CD4-positive, alpha-beta memory T cell (primary cell): ENCODE measurements at regions not wholly inside any gene's neighbourhood (a gene's known extent, or its start where the extent isn't known, plus 50 kb on each side); places are given as distances from the start of the nearest gene placed in this dataset.

Source experiments
- CTCF ChIA-PET: fragments of 350-600 bp; sonication (Branson Sonifier 250); formaldehyde crosslinking; loops from one replicate; lab custom pipeline; 2021; ENCODE audit warnings: inconsistent platforms; ENCODE audit not compliant: partially characterized antibody; lab: Charles Lee
- POLR2A ChIA-PET: fragments of 350-600 bp; sonication (Branson Sonifier 250); formaldehyde crosslinking; loops from one replicate; lab custom pipeline; 2021; ENCODE audit not compliant: partially characterized antibody; lab: Charles Lee
- DNase-seq, 5 donors: peaks; one replicate each; pipeline versions ENCODE4 v3.0.0 to v3.0.0-alpha.2; 2020 to 2022; ENCODE audit warnings: mixed read lengths in 1 of 5
- H3K27ac ChIP-seq: one replicate; pipeline ENCODE4 v1.7.0; 2013; ENCODE audit warnings: low read depth, low read length
- H3K27me3 ChIP-seq: 2 replicates; pipeline ENCODE4 v1.7.0; 2013; ENCODE audit warnings: mild to moderate bottlenecking, low read length, moderate library complexity; ENCODE audit not compliant: insufficient read depth
- H3K36me3 ChIP-seq: 2 replicates; pipeline ENCODE4 v1.7.0; 2013; ENCODE audit warnings: mild to moderate bottlenecking, low read length, moderate library complexity; ENCODE audit not compliant: insufficient read depth
- H3K4me1 ChIP-seq: 2 replicates; pipeline ENCODE4 v1.7.0; 2013; ENCODE audit warnings: mild to moderate bottlenecking, low read length, moderate library complexity; ENCODE audit not compliant: insufficient read depth
- H3K4me3 ChIP-seq, 2 donors: one replicate each; pipeline ENCODE4 v1.7.0; 2013; ENCODE audit warnings: low read length in 2 of 2, mild to moderate bottlenecking in 1 of 2
- H3K9me3 ChIP-seq, 2 donors: one replicate each; pipeline ENCODE4 v1.7.0; 2013; ENCODE audit warnings: low read length in 2 of 2, control low read depth in 1 of 2; ENCODE audit not compliant: control insufficient read depth in 1 of 2
- H3K27ac Mint-ChIP-seq, 7 donors: one replicate each; pipeline ENCODE4 v1.8.0; 2020 to 2021; ENCODE audit warnings: mixed read lengths in 7 of 7, mild to moderate bottlenecking in 6 of 7, inconsistent platforms in 3 of 7, moderate library complexity in 3 of 7
- H3K27me3 Mint-ChIP-seq, 2 donors: one replicate each; pipeline ENCODE4 v1.8.0; 2020 to 2021; ENCODE audit warnings: mixed read lengths in 2 of 2
- H3K36me3 Mint-ChIP-seq, 2 donors: one replicate each; pipeline ENCODE4 v1.8.0; 2020 to 2021; ENCODE audit warnings: mixed read lengths in 2 of 2, inconsistent platforms in 1 of 2, mild to moderate bottlenecking in 1 of 2
- H3K4me1 Mint-ChIP-seq, 4 donors: one replicate each; pipeline ENCODE4 v1.8.0; 2020 to 2021; ENCODE audit warnings: mixed read lengths in 4 of 4, mild to moderate bottlenecking in 1 of 4
- H3K4me3 Mint-ChIP-seq, 8 donors: one replicate each; pipeline ENCODE4 v1.8.0; 2020 to 2021; ENCODE audit warnings: mixed read lengths in 8 of 8, mild to moderate bottlenecking in 7 of 8, moderate library complexity in 6 of 8, inconsistent platforms in 3 of 8
- H3K9me3 Mint-ChIP-seq, 8 donors: one replicate each; pipeline ENCODE4 v1.8.0; 2020 to 2021; ENCODE audit warnings: mixed read lengths in 8 of 8, mild to moderate bottlenecking in 5 of 8, inconsistent platforms in 3 of 8, moderate library complexity in 1 of 8
- intact Hi-C: fragments of 100-400 bp; cut with micrococcal nuclease; formaldehyde crosslinking; loops from one replicate; pipeline ENCODE4 v1.15.1; 2023

- ChIA-PET POLR2A (no interaction called here), CTCF (no interaction called here)
- Mint-ChIP-seq H3K36me3 (no peaks in the 10 kb centered on the region), H3K4me3 (no peak overlapping the region), H3K27ac (no peak overlapping the region), H3K9me3 (peaks cover 0 to 32% (median 27%) of the 10 kb centered on the region in 8 donors), H3K27me3 (no peaks in the 10 kb centered on the region), H3K4me1 (no peaks in the 10 kb centered on the region)
- Histone ChIP-seq H3K4me3 (no peak overlapping the region), H3K4me1 (no peaks in the 10 kb centered on the region), H3K27ac (no peak overlapping the region), H3K9me3 (no peaks in the 10 kb centered on the region), H3K36me3 (no peaks in the 10 kb centered on the region), H3K27me3 (no peaks in the 10 kb centered on the region)
- intact Hi-C loops, result no loop called here
- no peak for DNase-seq
These were observed 93.6 kb upstream of the RORB start for GRCh38 chr9:74403581-74403980.

GRCh38 chr9:74404620-74405019, 92.5 kb upstream of the RORB start:
- no peaks in the 10 kb centered on the region for H3K9me3 ChIP-seq
- POLR2A ChIA-PET, result no interaction called here
- H3K27me3 Mint-ChIP-seq, result no peaks in the 10 kb centered on the region
- H3K4me1 Mint-ChIP-seq, result no peaks in the 10 kb centered on the region
- H3K36me3 Mint-ChIP-seq, result no peaks in the 10 kb centered on the region
- H3K27ac Mint-ChIP-seq, result no peak overlapping the region
- intact Hi-C loops, result no loop called here
- no peak overlapping the region for H3K27ac ChIP-seq
- H3K4me3 ChIP-seq, result no peak overlapping the region
- no peak for DNase-seq
- H3K36me3 ChIP-seq, result no peaks in the 10 kb centered on the region
- no peak overlapping the region for H3K4me3 Mint-ChIP-seq
- peaks cover 0 to 29% (median 27%) of the 10 kb centered on the region in 8 donors for H3K9me3 Mint-ChIP-seq
- CTCF ChIA-PET, result no interaction called here
- H3K27me3 ChIP-seq, result no peaks in the 10 kb centered on the region
- no peaks in the 10 kb centered on the region for H3K4me1 ChIP-seq

GRCh38 chr9:74407166-74407565, 90.0 kb upstream of the RORB start:
- H3K27me3 ChIP-seq, result no peaks in the 10 kb centered on the region
- H3K27ac Mint-ChIP-seq, result no peak overlapping the region
- H3K36me3 ChIP-seq, result no peaks in the 10 kb centered on the region
- H3K36me3 Mint-ChIP-seq, result no peaks in the 10 kb centered on the region
- intact Hi-C loops, result no loop called here
- no peak overlapping the region for H3K27ac ChIP-seq
- H3K9me3 Mint-ChIP-seq, result peaks cover 3 to 29% (median 26%) of the 10 kb centered on the region in 8 donors
- H3K4me1 Mint-ChIP-seq, result no peaks in the 10 kb centered on the region
- H3K4me3 ChIP-seq, result no peak overlapping the region
- H3K27me3 Mint-ChIP-seq, result no peaks in the 10 kb centered on the region
- H3K9me3 ChIP-seq, result no peaks in the 10 kb centered on the region
- H3K4me1 ChIP-seq, result no peaks in the 10 kb centered on the region
- ChIA-PET CTCF (no interaction called here), POLR2A (no interaction called here)
- H3K4me3 Mint-ChIP-seq, result no peak overlapping the region
- no peak for DNase-seq

- no peaks in the 10 kb centered on the region for H3K4me1 ChIP-seq
- Mint-ChIP-seq H3K27ac (no peak overlapping the region), H3K9me3 (peaks cover 0 to 9% (median 1%) of the 10 kb centered on the region in 8 donors), H3K27me3 (no peaks in the 10 kb centered on the region), H3K4me1 (no peaks in the 10 kb centered on the region), H3K36me3 (no peaks in the 10 kb centered on the region), H3K4me3 (no peak overlapping the region)
- no peaks in the 10 kb centered on the region for H3K36me3 ChIP-seq
- no peak overlapping the region for H3K27ac ChIP-seq
- intact Hi-C loops, result no loop called here
- H3K4me3 ChIP-seq, result no peak overlapping the region
- H3K9me3 ChIP-seq, result no peaks in the 10 kb centered on the region
- POLR2A ChIA-PET, result no interaction called here
- no peak for DNase-seq
- H3K27me3 ChIP-seq, result no peaks in the 10 kb centered on the region
- CTCF ChIA-PET, result no interaction called here
These were observed 84.7 kb upstream of the RORB start for GRCh38 chr9:74412236-74412979.

GRCh38 chr9:74413876-74414275, 83.3 kb upstream of the RORB start:
- Mint-ChIP-seq H3K27me3 (no peaks in the 10 kb centered on the region), H3K4me1 (no peaks in the 10 kb centered on the region), H3K36me3 (no peaks in the 10 kb centered on the region), H3K4me3 (no peak overlapping the region), H3K9me3 (peaks cover 0 to 3% (median 1%) of the 10 kb centered on the region in 8 donors), H3K27ac (no peak overlapping the region)
- no peaks in the 10 kb centered on the region for H3K4me1 ChIP-seq
- no peaks in the 10 kb centered on the region for H3K36me3 ChIP-seq
- H3K4me3 ChIP-seq, result no peak overlapping the region
- no peak overlapping the region for H3K27ac ChIP-seq
- intact Hi-C loops, result no loop called here
- CTCF ChIA-PET, result no interaction called here
- POLR2A ChIA-PET, result no interaction called here
- H3K9me3 ChIP-seq, result no peaks in the 10 kb centered on the region
- DNase-seq, result no peak
- H3K27me3 ChIP-seq, result no peaks in the 10 kb centered on the region

GRCh38 chr9:74414325-74414724, 82.8 kb upstream of the RORB start:
- Histone ChIP-seq H3K27me3 (no peaks in the 10 kb centered on the region), H3K27ac (no peak overlapping the region), H3K4me3 (no peak overlapping the region), H3K36me3 (no peaks in the 10 kb centered on the region), H3K4me1 (no peaks in the 10 kb centered on the region), H3K9me3 (no peaks in the 10 kb centered on the region)
- Mint-ChIP-seq H3K36me3 (no peaks in the 10 kb centered on the region), H3K9me3 (peaks cover 0 to 3% (median 1%) of the 10 kb centered on the region in 8 donors), H3K27ac (no peak overlapping the region), H3K4me1 (no peaks in the 10 kb centered on the region), H3K4me3 (no peak overlapping the region), H3K27me3 (no peaks in the 10 kb centered on the region)
- POLR2A ChIA-PET, result no interaction called here
- DNase-seq, result no peak
- intact Hi-C loops, result no loop called here
- CTCF ChIA-PET, result no interaction called here

GRCh38 chr9:74415995-74416394, 81.1 kb upstream of the RORB start:
- Histone ChIP-seq H3K27me3 (no peaks in the 10 kb centered on the region), H3K36me3 (no peaks in the 10 kb centered on the region), H3K27ac (no peak overlapping the region), H3K4me1 (no peaks in the 10 kb centered on the region), H3K9me3 (no peaks in the 10 kb centered on the region), H3K4me3 (no peak overlapping the region)
- H3K4me3 Mint-ChIP-seq, result no peak overlapping the region
- peaks cover 0 to 5% (median 1%) of the 10 kb centered on the region in 8 donors for H3K9me3 Mint-ChIP-seq
- no peak for DNase-seq
- CTCF ChIA-PET, result no interaction called here
- H3K4me1 Mint-ChIP-seq, result no peaks in the 10 kb centered on the region
- intact Hi-C loops, result no loop called here
- H3K27ac Mint-ChIP-seq, result no peak overlapping the region
- no peaks in the 10 kb centered on the region for H3K36me3 Mint-ChIP-seq
- POLR2A ChIA-PET, result no interaction called here
- H3K27me3 Mint-ChIP-seq, result no peaks in the 10 kb centered on the region
